ENCODE measurements at regions not wholly inside any gene's neighbourhood (a gene's known extent, or its start where the extent isn't known, plus 50 kb on each side); places are given as distances from the start of the nearest gene placed in this dataset.

DNA sequence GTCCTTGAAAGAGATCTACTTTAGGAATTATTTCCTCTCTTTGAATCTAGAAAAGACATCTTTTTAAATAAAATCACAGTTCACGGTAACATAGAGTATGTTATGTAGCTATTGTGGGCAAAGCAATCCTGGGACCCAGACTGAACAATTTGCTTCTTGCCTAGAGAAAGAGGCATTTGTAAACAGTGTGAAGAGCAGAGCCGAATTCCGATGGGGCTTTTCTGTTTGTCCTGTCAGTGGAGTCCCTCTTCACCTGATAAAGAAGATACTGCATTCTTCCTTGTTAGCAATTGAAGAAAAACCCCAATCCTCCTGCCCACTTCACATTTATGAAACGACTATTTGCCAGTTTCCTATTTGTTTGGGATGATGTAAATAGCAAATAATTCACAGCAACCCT, 462.9 kb downstream of the WDR72 start:
- TF ChIP-seq EZH2 (IDR thresholded peaks at IDR 0.05; ENCODE audit: insufficient read depth, poor library complexity, severe bottlenecking) = no peak
- no peak for TF ChIP-seq EZH2phosphoT487 (IDR thresholded peaks at IDR 0.05; ENCODE audit: insufficient read depth, low read depth)
